Cardiac muscle cell (in vitro differentiated cells and primary cell): ENCODE measurements at regions not wholly inside any gene's neighbourhood (a gene's known extent, or its start where the extent isn't known, plus 50 kb on each side); places are given as distances from the start of the nearest gene placed in this dataset.
A peak's percentile ranks its signal among the peaks of the same experiment; 100 is the strongest.

Experiments
- DNase-seq, 2 donors: peaks; one replicate each; pipeline versions ENCODE4 v3.0.0 to v3.0.0-alpha.2; 2010 to 2017; ENCODE audit warnings: low read depth in 1 of 2, low spot score in 1 of 2
- H3K27ac ChIP-seq: fragments of 200-600 bp; sonication (generic); 2 replicates; pipeline ENCODE4 v1.5.1; 2016
- H3K27me3 ChIP-seq: fragments of 200-600 bp; sonication (generic); 2 replicates; pipeline ENCODE4 v1.6.0; 2016; ENCODE audit warnings: control low read depth
- H3K36me3 ChIP-seq: fragments of 200-600 bp; sonication (generic); 2 replicates; pipeline ENCODE4 v1.5.1; 2016; ENCODE audit warnings: control low read depth
- H3K4me1 ChIP-seq: fragments of 200-600 bp; sonication (generic); 2 replicates; pipeline ENCODE4 v1.8.1; 2017; ENCODE audit warnings: low read depth, mild to moderate bottlenecking, mixed run types
- H3K4me3 ChIP-seq: fragments of 200-600 bp; sonication (generic); 2 replicates; pipeline ENCODE4 v1.5.1; 2016; ENCODE audit warnings: mild to moderate bottlenecking
- H3K9me3 ChIP-seq: fragments of 200-600 bp; sonication (generic); 2 replicates; pipeline ENCODE4 v1.5.1; 2017; ENCODE audit warnings: low read depth, mild to moderate bottlenecking, control low read depth
- CTCF ChIP-seq: IDR thresholded peaks from 2 replicates; pipeline ENCODE4 v1.5.1; 2012; ENCODE audit warnings: low read depth, mild to moderate bottlenecking, low read length

- Histone ChIP-seq H3K9me3 (no peaks in the 10 kb centered on the region), H3K4me1 (peaks cover 5% of the 10 kb centered on the region), H3K27ac (no peak overlapping the region), H3K27me3 (no peaks in the 10 kb centered on the region), H3K36me3 (no peaks in the 10 kb centered on the region), H3K4me3 (no peak overlapping the region)
- DNase-seq: no peak
- TF ChIP-seq CTCF: no peak
Observed at GRCh38 chr6:19446570-19446969, 390.6 kb upstream of the ID4 start.

GRCh38 chr6:19450651-19451050, 386.5 kb upstream of the ID4 start:
- Histone ChIP-seq H3K9me3 (no peaks in the 10 kb centered on the region), H3K4me3 (no peak overlapping the region), H3K27me3 (no peaks in the 10 kb centered on the region), H3K27ac (no peak overlapping the region), H3K4me1 (peaks cover 12% of the 10 kb centered on the region), H3K36me3 (no peaks in the 10 kb centered on the region)
- TF ChIP-seq CTCF: no peak
- no peak for DNase-seq

- no peak overlapping the region for H3K4me3 ChIP-seq
Observed at GRCh38 chr6:19452495-19452894, 384.7 kb upstream of the ID4 start.

GRCh38 chr6:19454001-19454720, 383.0 kb upstream of the ID4 start:
- H3K9me3 ChIP-seq: no peaks in the 10 kb centered on the region
- no peaks in the 10 kb centered on the region for H3K27me3 ChIP-seq
- H3K4me1 ChIP-seq: peaks cover 6% of the 10 kb centered on the region
- no peak overlapping the region for H3K4me3 ChIP-seq
- H3K36me3 ChIP-seq: no peaks in the 10 kb centered on the region
- H3K27ac ChIP-seq: no peak overlapping the region
- DNase-seq: no peak
- no peak for TF ChIP-seq CTCF

More at GRCh38 chr6:19452495-19452894, 384.7 kb upstream of the ID4 start:
- H3K36me3 ChIP-seq: no peaks in the 10 kb centered on the region
- no peak overlapping the region for H3K27ac ChIP-seq
- peak in 1 of 2 donors; percentile 37 for DNase-seq
- H3K4me1 ChIP-seq: peaks cover 12% of the 10 kb centered on the region
- H3K27me3 ChIP-seq: no peaks in the 10 kb centered on the region
- H3K9me3 ChIP-seq: no peaks in the 10 kb centered on the region
- TF ChIP-seq CTCF: no peak

- Histone ChIP-seq H3K27me3 (no peaks in the 10 kb centered on the region), H3K4me3 (no peak overlapping the region), H3K9me3 (no peaks in the 10 kb centered on the region), H3K4me1 (peaks cover 6% of the 10 kb centered on the region), H3K27ac (no peak overlapping the region), H3K36me3 (no peaks in the 10 kb centered on the region)
- no peak for DNase-seq
- TF ChIP-seq CTCF: no peak
Observed at GRCh38 chr6:19454721-19455392, 382.3 kb upstream of the ID4 start.
